NCI-H2196 (cell line): ENCODE measurements at regions not wholly inside any gene's neighbourhood (a gene's known extent, or its start where the extent isn't known, plus 50 kb on each side); places are given as distances from the start of the nearest gene placed in this dataset.

ENCODE experiments used
- DNase-seq: peaks from one replicate; lab custom pipeline; 2025; ENCODE audit not compliant: unreplicated experiment; lab: John Stamatoyannopoulos, UW

GRCh38 chr3:180282386-180282785 is 245.6 kb upstream of the PEX5L start:
- DNase-seq, result no peak

- DNase-seq, result no peak
Measured at GRCh38 chr3:180283251-180283650, 246.5 kb upstream of the PEX5L start.

GRCh38 chr3:180284331-180285110 is 247.8 kb upstream of the PEX5L start:
- DNase-seq, result no peak

GRCh38 chr3:180287703-180288102 is 251.0 kb upstream of the PEX5L start:
- DNase-seq, result no peak

- no peak for DNase-seq
Measured at GRCh38 chr3:180288816-180289215, 252.1 kb upstream of the PEX5L start.

GRCh38 chr3:180290300-180290699 is 253.6 kb upstream of the PEX5L start:
- no peak for DNase-seq

GRCh38 chr3:180294282-180295027 is 257.7 kb upstream of the PEX5L start:
- no peak for DNase-seq

- DNase-seq, result no peak
Measured at GRCh38 chr3:180295811-180296210, 259.1 kb upstream of the PEX5L start.

GRCh38 chr3:180296971-180297370 is 260.2 kb upstream of the PEX5L start:
- DNase-seq, result no peak

- no peak for DNase-seq
Measured at GRCh38 chr3:180306155-180306554, 269.4 kb upstream of the PEX5L start.

GRCh38 chr3:180306691-180307090 is 270.0 kb upstream of the PEX5L start:
- DNase-seq, result peak; percentile 45

- DNase-seq, result no peak
Measured at GRCh38 chr3:180311242-180311641, 274.5 kb upstream of the PEX5L start.

- DNase-seq, result no peak
Measured at GRCh38 chr3:180316321-180316720, 279.6 kb upstream of the PEX5L start.

GRCh38 chr3:180319461-180319860 is 282.5 kb upstream of the TTC14 start:
- no peak for DNase-seq

GRCh38 chr3:180320631-180321030 is 281.3 kb upstream of the TTC14 start:
- DNase-seq, result no peak

- DNase-seq, result no peak
Measured at GRCh38 chr3:180321534-180321933, 280.4 kb upstream of the TTC14 start.

GRCh38 chr3:180322829-180323228 is 279.1 kb upstream of the TTC14 start:
- DNase-seq, result no peak

- no peak for DNase-seq
Measured at GRCh38 chr3:180324791-180325190, 277.2 kb upstream of the TTC14 start.

GRCh38 chr3:180325533-180325932 is 276.4 kb upstream of the TTC14 start:
- DNase-seq, result no peak

- no peak for DNase-seq
Measured at GRCh38 chr3:180325958-180326357, 276.0 kb upstream of the TTC14 start.

GRCh38 chr3:180329187-180329586 is 272.8 kb upstream of the TTC14 start:
- DNase-seq, result no peak

GRCh38 chr3:180329847-180330246 is 272.1 kb upstream of the TTC14 start:
- no peak for DNase-seq
